ENCODE measurements at regions not wholly inside any gene's neighbourhood (a gene's known extent, or its start where the extent isn't known, plus 50 kb on each side); places are given as distances from the start of the nearest gene placed in this dataset.

- H3K4me1 Mint-ChIP-seq (ENCODE audit: low read depth) = peaks cover 8% of the 10 kb centered on the region
- peaks cover 19% of the 10 kb centered on the region for H3K27me3 Mint-ChIP-seq (ENCODE audit: insufficient read depth)
- intact Hi-C loops (cut with micrococcal nuclease) = no loop called here
- H3K9me3 Mint-ChIP-seq = no peaks in the 10 kb centered on the region
- H3K4me3 Mint-ChIP-seq = no peak overlapping the region
- no peak overlapping the region for H3K27ac Mint-ChIP-seq
- DNase-seq (ENCODE audit: low spot score) = no peak
- H3K36me3 Mint-ChIP-seq (ENCODE audit: low read depth) = no peaks in the 10 kb centered on the region
These were observed 163.3 kb upstream of the PRKCQ start for GRCh38 chr10:6743291-6743849.

- Mint-ChIP-seq H3K4me1 (ENCODE audit: low read depth) (peaks cover 15% of the 10 kb centered on the region), H3K9me3 (no peaks in the 10 kb centered on the region), H3K27ac (no peak overlapping the region), H3K36me3 (ENCODE audit: low read depth) (no peaks in the 10 kb centered on the region), H3K4me3 (no peak overlapping the region), H3K27me3 (ENCODE audit: insufficient read depth) (peaks cover 18% of the 10 kb centered on the region)
- no peak for DNase-seq (ENCODE audit: low spot score)
- intact Hi-C loops (cut with micrococcal nuclease) = no loop called here
These were observed 161.5 kb upstream of the PRKCQ start for GRCh38 chr10:6741541-6741941.

DNA sequence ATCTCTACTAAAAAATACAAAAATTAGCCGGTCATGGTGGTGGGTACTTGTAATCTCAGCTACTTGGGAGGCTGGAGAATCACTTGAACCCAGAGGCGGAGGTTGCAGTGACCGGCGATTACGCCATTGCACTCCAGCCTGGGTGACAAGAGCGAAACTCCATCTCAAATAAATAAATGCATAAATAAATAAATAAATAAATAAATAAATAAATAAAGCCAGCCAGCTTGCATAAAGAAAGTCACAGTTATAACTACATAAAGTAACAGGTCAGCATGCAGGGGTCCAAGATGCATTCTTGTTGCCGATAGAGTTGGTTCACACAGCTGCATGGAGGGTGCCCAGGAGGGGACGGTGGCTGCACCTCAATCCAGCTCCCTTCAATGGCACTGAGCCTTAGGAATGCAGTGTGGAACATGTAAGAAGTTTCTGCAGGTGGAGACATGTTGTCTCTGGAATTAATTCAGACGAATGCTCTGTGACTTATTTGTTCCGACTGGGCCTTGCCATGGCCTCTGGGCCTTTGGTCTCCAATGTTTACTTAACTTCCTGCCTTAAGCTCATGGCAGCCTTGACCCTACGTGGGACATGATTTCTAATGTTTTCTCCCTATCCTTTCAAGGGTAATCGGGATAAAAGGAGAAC is 159.6 kb upstream of the PRKCQ start:
- Mint-ChIP-seq H3K27ac (no peak overlapping the region), H3K4me3 (no peak overlapping the region), H3K9me3 (no peaks in the 10 kb centered on the region), H3K36me3 (ENCODE audit: low read depth) (no peaks in the 10 kb centered on the region), H3K4me1 (ENCODE audit: low read depth) (peaks cover 15% of the 10 kb centered on the region), H3K27me3 (ENCODE audit: insufficient read depth) (peaks cover 18% of the 10 kb centered on the region)
- intact Hi-C loops (cut with micrococcal nuclease) = no loop called here
- DNase-seq (ENCODE audit: low spot score) = no peak

DNA sequence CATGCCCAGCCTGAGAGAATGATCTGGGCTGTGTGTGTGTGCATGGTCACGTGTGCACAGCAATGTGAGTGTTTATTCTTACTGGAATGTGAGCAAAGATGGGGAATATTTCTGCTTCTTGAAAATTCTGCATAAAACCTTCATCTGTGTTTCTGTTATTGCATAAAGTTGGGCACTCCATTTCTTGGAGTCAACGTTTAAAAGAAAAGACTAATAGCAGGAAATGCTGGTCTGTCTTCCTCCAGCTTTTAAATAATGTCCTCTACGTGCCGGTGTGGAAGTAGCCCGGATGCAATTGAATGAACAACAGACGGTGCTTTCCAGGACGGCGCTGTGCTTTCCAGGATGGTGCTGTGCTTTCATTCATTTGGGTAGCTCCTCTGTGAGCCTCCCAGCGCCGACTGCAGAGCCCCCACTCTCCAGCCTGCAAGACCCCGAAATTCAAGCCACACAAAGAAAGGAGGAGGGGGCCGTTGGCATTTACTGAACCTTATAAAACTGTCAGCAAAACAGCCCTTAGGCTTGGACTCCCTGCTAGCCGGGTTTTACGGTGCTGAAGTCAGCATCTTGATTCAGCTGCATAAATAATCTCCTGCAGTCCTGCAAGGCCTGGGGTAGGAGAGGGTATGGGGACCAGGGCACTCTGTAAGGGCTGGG is 158.2 kb upstream of the PRKCQ start:
- Mint-ChIP-seq H3K27me3 (ENCODE audit: insufficient read depth) (peaks cover 20% of the 10 kb centered on the region), H3K36me3 (ENCODE audit: low read depth) (no peaks in the 10 kb centered on the region), H3K4me1 (ENCODE audit: low read depth) (peaks cover 15% of the 10 kb centered on the region), H3K27ac (no peak overlapping the region), H3K9me3 (no peaks in the 10 kb centered on the region), H3K4me3 (no peak overlapping the region)
- intact Hi-C loops (cut with micrococcal nuclease) = no loop called here
- DNase-seq (ENCODE audit: low spot score) = no peak

DNA sequence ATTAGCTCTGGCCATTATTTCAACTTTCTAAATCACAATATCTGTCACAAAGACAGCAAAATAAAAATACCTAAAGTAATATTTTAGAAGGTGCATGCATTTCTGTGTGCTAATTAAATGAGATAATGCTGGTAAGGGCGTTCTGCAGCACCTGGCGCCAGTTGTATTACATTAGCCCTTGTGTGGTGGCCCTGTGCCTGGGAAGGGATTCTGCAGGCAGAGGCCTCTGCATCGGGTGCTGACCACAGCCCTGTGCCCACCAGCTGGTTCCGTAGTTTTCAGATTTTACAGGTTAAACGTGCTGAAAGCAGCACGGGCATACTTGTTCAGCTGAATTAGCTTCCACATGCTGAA is 157.7 kb upstream of the PRKCQ start:
- Mint-ChIP-seq H3K9me3 (no peaks in the 10 kb centered on the region), H3K27ac (no peak overlapping the region), H3K4me3 (no peak overlapping the region), H3K4me1 (ENCODE audit: low read depth) (peaks cover 15% of the 10 kb centered on the region), H3K27me3 (ENCODE audit: insufficient read depth) (peaks cover 23% of the 10 kb centered on the region), H3K36me3 (ENCODE audit: low read depth) (no peaks in the 10 kb centered on the region)
- DNase-seq (ENCODE audit: low spot score) = no peak
- intact Hi-C loops (cut with micrococcal nuclease) = no loop called here

- Mint-ChIP-seq H3K4me1 (ENCODE audit: low read depth) (peaks cover 15% of the 10 kb centered on the region), H3K4me3 (no peak overlapping the region), H3K27me3 (ENCODE audit: insufficient read depth) (peaks cover 25% of the 10 kb centered on the region), H3K36me3 (ENCODE audit: low read depth) (no peaks in the 10 kb centered on the region), H3K27ac (no peak overlapping the region), H3K9me3 (no peaks in the 10 kb centered on the region)
- intact Hi-C loops (cut with micrococcal nuclease) = no loop called here
- DNase-seq (ENCODE audit: low spot score) = no peak
These were observed 157.1 kb upstream of the PRKCQ start for GRCh38 chr10:6737080-6737641.

DNA sequence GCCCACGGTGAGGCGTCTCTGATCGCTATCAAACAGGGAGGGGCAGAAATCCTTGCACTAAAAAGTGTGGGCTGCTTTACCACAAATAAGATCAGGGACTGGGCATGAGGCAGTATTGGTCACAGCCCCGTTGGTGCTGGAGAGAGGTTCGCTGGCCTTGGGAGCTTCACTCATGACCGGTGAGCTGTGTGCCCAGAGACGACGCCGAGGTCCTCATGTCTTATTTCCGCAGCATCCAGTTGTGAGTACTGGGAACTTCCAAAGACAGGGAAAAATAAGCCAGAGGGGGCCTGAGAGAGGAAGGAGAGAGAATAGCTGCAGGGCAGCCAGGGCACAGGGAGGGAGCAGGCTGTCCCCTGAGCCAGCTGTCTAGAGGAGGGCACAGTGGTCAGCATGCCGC is 154.2 kb upstream of the PRKCQ start:
- H3K4me3 Mint-ChIP-seq = no peak overlapping the region
- H3K36me3 Mint-ChIP-seq (ENCODE audit: low read depth) = no peaks in the 10 kb centered on the region
- peaks cover 31% of the 10 kb centered on the region for H3K27me3 Mint-ChIP-seq (ENCODE audit: insufficient read depth)
- H3K27ac Mint-ChIP-seq = no peak overlapping the region
- no peak for DNase-seq (ENCODE audit: low spot score)
- intact Hi-C loops (cut with micrococcal nuclease) = no loop called here
- H3K9me3 Mint-ChIP-seq = no peaks in the 10 kb centered on the region
- H3K4me1 Mint-ChIP-seq (ENCODE audit: low read depth) = peaks cover 15% of the 10 kb centered on the region

DNA sequence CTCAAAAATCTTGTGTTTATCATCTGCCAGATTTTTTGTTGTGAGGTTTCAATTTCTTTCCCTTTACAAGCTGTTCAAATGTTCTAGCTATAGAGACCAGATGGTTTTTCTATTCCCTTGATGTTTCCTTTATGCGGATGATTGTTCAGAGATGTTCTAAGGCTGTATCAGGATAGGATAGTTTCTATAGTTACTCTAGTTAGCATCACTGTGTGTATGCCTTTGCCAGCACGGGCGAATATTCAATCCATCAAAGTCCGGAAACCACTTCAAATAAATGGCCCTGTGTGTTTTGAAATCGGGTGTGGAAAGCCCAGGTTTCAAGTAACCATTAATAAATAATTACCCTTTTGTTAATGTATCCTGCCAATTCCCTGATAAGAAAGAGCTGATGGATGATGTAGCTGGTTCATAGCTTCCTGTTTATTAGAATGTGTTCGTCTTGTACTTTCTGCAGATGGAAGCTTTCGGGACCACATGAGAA is 149.8 kb upstream of the PRKCQ start:
- no peak for DNase-seq (ENCODE audit: low spot score)

DNA sequence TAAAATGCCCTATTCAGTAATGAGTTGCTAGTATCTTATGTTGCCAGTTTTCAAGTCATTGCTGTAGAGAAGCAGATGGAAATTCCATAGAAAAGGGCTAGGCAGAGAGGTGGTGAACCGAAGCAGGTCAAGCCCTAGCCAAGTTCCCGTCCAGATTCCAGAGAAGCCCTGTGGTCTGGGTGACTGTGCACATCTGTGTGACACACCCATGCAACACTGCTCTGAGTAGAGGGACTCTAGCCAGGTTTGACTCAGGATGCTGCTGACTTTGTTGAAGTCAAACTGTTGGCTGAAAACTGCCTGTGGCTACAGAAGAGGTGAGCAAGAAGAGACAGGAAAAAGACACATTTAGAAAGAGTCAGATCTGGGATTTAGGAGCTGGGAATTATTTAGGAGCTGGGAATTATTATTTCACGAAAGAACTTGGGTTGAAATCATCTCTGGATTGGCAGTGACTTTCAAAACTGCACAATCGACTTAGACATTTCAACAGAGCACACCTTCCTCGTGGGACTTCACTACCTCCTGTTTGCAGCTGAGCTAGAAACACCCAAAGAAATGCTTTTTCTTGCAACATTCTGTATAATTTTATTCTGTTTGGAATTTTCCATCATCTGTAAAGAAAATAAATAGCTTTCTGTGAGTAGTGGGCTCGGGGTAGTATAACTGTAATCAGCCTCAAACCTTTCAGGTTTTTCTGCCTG is 149.1 kb upstream of the PRKCQ start:
- no peak overlapping the region for H3K27ac Mint-ChIP-seq
- peaks cover 39% of the 10 kb centered on the region for H3K27me3 Mint-ChIP-seq (ENCODE audit: insufficient read depth)
- H3K36me3 Mint-ChIP-seq (ENCODE audit: low read depth) = no peaks in the 10 kb centered on the region
- H3K9me3 Mint-ChIP-seq = no peaks in the 10 kb centered on the region
- no peak overlapping the region for H3K4me3 Mint-ChIP-seq
- intact Hi-C loops (cut with micrococcal nuclease) = no loop called here
- no peaks in the 10 kb centered on the region for H3K4me1 Mint-ChIP-seq (ENCODE audit: low read depth)
- no peak for DNase-seq (ENCODE audit: low spot score)

More for the DNA sequence above, 149.8 kb upstream of the PRKCQ start:
- H3K4me1 Mint-ChIP-seq (ENCODE audit: low read depth) = no peaks in the 10 kb centered on the region
- intact Hi-C loops (cut with micrococcal nuclease) = no loop called here
- H3K36me3 Mint-ChIP-seq (ENCODE audit: low read depth) = no peaks in the 10 kb centered on the region
- H3K9me3 Mint-ChIP-seq = no peaks in the 10 kb centered on the region
- no peak overlapping the region for H3K4me3 Mint-ChIP-seq
- H3K27me3 Mint-ChIP-seq (ENCODE audit: insufficient read depth) = peaks cover 41% of the 10 kb centered on the region
- no peak overlapping the region for H3K27ac Mint-ChIP-seq

- peaks cover 37% of the 10 kb centered on the region for H3K27me3 Mint-ChIP-seq (ENCODE audit: insufficient read depth)
- DNase-seq (ENCODE audit: low spot score) = no peak
These were observed 146.8 kb upstream of the PRKCQ start for GRCh38 chr10:6726924-6727323.

DNA sequence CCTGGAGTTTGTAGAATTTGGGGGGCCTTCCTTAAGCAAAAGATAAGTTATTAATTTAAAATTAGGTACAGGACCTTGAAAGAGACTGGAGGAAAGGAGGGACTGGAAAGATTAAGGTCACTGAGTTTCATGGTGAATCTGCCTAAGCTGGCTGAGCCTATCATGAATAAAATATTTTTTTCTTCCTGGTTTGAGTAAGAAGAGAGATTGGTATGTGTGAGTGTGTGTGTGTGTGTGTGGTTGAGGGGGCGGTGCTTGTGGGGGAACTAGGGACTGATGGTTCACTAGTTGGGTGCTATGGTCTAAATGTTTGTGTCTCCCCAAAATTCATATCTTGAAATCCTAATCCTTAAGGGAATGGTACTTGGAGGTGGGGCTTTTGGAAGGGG is 142.5 kb upstream of the PRKCQ start:
- Mint-ChIP-seq H3K36me3 (ENCODE audit: low read depth) (no peaks in the 10 kb centered on the region), H3K9me3 (no peaks in the 10 kb centered on the region), H3K27me3 (ENCODE audit: insufficient read depth) (peaks cover 25% of the 10 kb centered on the region), H3K4me3 (no peak overlapping the region), H3K4me1 (ENCODE audit: low read depth) (no peaks in the 10 kb centered on the region), H3K27ac (no peak overlapping the region)
- DNase-seq (ENCODE audit: low spot score) = no peak
- intact Hi-C loops (cut with micrococcal nuclease) = no loop called here

More at GRCh38 chr10:6726924-6727323, 146.8 kb upstream of the PRKCQ start:
- Mint-ChIP-seq H3K4me3 (no peak overlapping the region), H3K36me3 (ENCODE audit: low read depth) (no peaks in the 10 kb centered on the region), H3K27ac (no peak overlapping the region), H3K4me1 (ENCODE audit: low read depth) (no peaks in the 10 kb centered on the region), H3K9me3 (no peaks in the 10 kb centered on the region)
- intact Hi-C loops (cut with micrococcal nuclease) = no loop called here

DNA sequence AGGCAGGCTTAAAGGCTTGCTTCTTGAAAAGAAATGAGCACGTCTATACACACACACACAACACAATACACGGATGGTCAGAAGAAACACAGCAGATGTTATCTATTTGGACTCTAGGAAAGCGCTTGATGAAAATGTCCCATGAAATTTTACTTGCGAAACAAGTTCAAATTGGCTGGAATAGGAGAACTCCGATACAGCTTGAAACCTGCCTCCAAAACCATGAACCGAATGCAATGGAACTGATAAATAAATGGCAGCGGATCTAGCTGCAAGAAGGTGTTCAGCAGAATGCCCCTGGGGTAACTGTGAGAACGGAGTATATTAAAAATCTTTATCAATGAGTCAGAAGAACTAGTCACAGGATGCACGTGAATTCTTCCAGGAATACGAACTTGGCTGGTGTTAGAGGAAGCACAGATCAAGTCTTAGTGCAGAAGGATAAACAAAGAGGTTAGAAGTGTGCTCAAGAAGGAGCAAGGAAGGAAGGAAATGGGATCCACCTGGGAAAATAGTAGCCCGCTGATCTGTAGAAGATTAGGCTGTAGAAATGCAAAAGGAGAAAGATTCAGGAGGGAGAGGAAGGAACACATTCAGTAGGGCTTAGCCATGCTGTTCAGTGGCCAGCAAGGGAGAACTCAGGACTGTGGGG is 142.0 kb upstream of the PRKCQ start:
- Mint-ChIP-seq H3K9me3 (no peaks in the 10 kb centered on the region), H3K27me3 (ENCODE audit: insufficient read depth) (peaks cover 20% of the 10 kb centered on the region), H3K36me3 (ENCODE audit: low read depth) (no peaks in the 10 kb centered on the region), H3K4me1 (ENCODE audit: low read depth) (no peaks in the 10 kb centered on the region), H3K4me3 (no peak overlapping the region), H3K27ac (no peak overlapping the region)
- DNase-seq (ENCODE audit: low spot score) = no peak
- intact Hi-C loops (cut with micrococcal nuclease) = no loop called here

All from activated T-helper 1 cell treated with anti-CD3 and anti-CD28 coated beads, Interleukin-12 subunit alpha, Interleukin-12 subunit beta, Interleukin-2, Interleukin-4 antibody, amounts not matched to agents 30 ng/mL and 10 ng/mL and 1 ng/mL, durations not matched to agents 14 hours and 24 hours and 36 hours (primary cell).